ENCODE measurements at regions not wholly inside any gene's neighbourhood (a gene's known extent, or its start where the extent isn't known, plus 50 kb on each side); places are given as distances from the start of the nearest gene placed in this dataset.

GRCh38 chr1:221919341-221919740 is 177.5 kb upstream of the DUSP10 start:
- Mint-ChIP-seq H3K4me3 (no peak overlapping the region), H3K27me3 (no peaks in the 10 kb centered on the region), H3K36me3 (ENCODE audit: low read depth) (no peaks in the 10 kb centered on the region), H3K4me1 (ENCODE audit: low read depth) (no peaks in the 10 kb centered on the region), H3K27ac (no peak overlapping the region), H3K9me3 (no peaks in the 10 kb centered on the region)
- intact Hi-C loops (cut with micrococcal nuclease) = no loop called here

- Mint-ChIP-seq H3K9me3 (no peaks in the 10 kb centered on the region), H3K4me1 (ENCODE audit: low read depth) (no peaks in the 10 kb centered on the region), H3K36me3 (ENCODE audit: low read depth) (no peaks in the 10 kb centered on the region), H3K4me3 (no peak overlapping the region), H3K27me3 (no peaks in the 10 kb centered on the region), H3K27ac (no peak overlapping the region)
- intact Hi-C loops (cut with micrococcal nuclease) = no loop called here
Measured at GRCh38 chr1:221916176-221916575, 174.3 kb upstream of the DUSP10 start.

- intact Hi-C loops (cut with micrococcal nuclease) = no loop called here
- H3K27ac Mint-ChIP-seq = no peak overlapping the region
- H3K4me3 Mint-ChIP-seq = no peak overlapping the region
- no peaks in the 10 kb centered on the region for H3K36me3 Mint-ChIP-seq (ENCODE audit: low read depth)
- H3K9me3 Mint-ChIP-seq = no peaks in the 10 kb centered on the region
- no peaks in the 10 kb centered on the region for H3K27me3 Mint-ChIP-seq
- no peaks in the 10 kb centered on the region for H3K4me1 Mint-ChIP-seq (ENCODE audit: low read depth)
Measured at GRCh38 chr1:221915764-221916163, 173.9 kb upstream of the DUSP10 start.

DNA sequence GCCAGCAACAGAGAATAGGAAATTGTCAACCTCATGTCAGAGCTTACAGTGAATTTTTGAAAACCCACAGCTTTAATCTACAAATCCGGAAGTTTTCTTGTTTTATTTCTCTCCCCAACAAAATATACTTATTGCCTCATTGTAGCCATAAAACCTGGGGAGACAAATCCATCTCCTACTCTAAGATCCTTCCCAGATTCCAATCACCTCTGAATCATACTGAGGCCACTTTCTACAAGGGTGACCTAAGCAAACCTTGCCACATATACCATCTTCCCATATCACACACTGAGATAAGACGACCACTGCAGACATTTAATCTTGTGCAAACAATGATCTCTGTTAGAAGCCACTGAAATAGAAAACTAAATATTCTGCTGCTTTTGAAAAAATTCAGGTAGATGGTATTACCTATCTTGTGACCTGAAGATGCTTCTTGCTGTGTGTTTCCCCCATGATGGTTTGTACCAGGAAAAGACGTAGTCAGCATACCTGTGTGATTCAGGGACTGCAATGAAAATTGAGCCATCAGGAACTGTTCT is 171.5 kb upstream of the DUSP10 start:
- H3K4me1 Mint-ChIP-seq (ENCODE audit: low read depth) = no peaks in the 10 kb centered on the region
- H3K27me3 Mint-ChIP-seq = no peaks in the 10 kb centered on the region
- no peaks in the 10 kb centered on the region for H3K9me3 Mint-ChIP-seq
- no peak overlapping the region for H3K27ac Mint-ChIP-seq
- no peaks in the 10 kb centered on the region for H3K36me3 Mint-ChIP-seq (ENCODE audit: low read depth)
- intact Hi-C loops (cut with micrococcal nuclease) = no loop called here
- no peak overlapping the region for H3K4me3 Mint-ChIP-seq

DNA sequence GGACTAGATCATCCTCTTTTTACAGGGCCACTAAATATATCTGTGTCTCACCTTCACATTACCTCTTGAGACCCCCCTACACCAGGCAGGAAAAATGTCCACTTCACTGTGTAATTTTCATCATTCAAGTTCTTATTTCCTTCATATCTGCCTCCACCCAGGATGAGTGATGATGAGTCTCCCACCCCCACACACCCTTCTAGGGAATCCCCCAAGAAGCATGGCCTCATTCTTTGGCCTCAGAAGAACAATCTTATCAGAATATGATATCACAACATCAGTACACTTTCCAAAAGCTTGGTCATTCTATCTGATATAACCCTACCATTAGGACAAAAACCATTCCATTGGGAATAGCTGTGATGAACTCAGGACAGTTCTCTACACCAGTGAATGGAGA is 170.3 kb upstream of the DUSP10 start:
- Mint-ChIP-seq H3K27ac (no peak overlapping the region), H3K27me3 (no peaks in the 10 kb centered on the region), H3K9me3 (no peaks in the 10 kb centered on the region), H3K36me3 (ENCODE audit: low read depth) (no peaks in the 10 kb centered on the region), H3K4me1 (ENCODE audit: low read depth) (no peaks in the 10 kb centered on the region), H3K4me3 (no peak overlapping the region)
- intact Hi-C loops (cut with micrococcal nuclease) = no loop called here

DNA sequence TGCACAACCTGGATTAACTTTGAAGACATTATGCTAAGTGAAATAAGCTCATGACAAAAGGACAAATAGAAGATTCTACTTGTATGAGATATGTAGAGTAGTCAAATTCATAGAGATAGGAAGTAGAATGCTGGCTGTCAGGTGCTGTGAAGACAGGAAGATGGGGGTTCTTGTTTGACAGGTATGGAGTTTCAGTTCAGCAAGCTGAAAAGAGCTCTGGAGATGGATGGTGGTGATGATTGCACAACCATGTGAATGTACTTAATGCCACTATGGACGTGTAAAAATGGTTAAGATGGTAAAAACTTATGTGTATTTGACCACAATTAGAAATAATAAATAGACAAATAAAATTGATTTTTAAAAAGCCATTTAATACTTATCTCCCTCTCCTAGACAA is 169.8 kb upstream of the DUSP10 start:
- H3K9me3 Mint-ChIP-seq = no peaks in the 10 kb centered on the region
- H3K4me3 Mint-ChIP-seq = no peak overlapping the region
- intact Hi-C loops (cut with micrococcal nuclease) = no loop called here
- no peaks in the 10 kb centered on the region for H3K27me3 Mint-ChIP-seq
- no peak overlapping the region for H3K27ac Mint-ChIP-seq
- no peaks in the 10 kb centered on the region for H3K36me3 Mint-ChIP-seq (ENCODE audit: low read depth)
- no peaks in the 10 kb centered on the region for H3K4me1 Mint-ChIP-seq (ENCODE audit: low read depth)

DNA sequence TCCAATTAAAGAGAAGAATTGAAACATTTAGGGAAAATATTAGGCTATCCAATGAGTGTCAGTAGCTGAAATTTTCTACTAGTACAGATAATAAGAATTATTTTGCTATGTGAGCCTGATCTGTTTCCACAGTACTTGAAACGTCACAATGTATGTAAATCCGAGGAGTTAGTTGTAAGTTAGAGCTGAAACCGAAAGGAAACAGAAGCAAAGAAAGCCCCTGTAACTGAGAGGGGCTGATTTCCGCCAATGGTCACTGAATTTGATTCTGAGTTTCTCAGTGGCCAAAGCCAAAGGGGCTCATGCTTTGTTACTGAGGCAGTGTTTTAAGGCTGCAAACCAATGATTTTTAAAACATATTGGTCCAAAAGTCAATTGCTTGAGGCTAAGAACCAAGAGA is 168.3 kb upstream of the DUSP10 start:
- no peaks in the 10 kb centered on the region for H3K36me3 Mint-ChIP-seq (ENCODE audit: low read depth)
- intact Hi-C loops (cut with micrococcal nuclease) = no loop called here
- H3K9me3 Mint-ChIP-seq = no peaks in the 10 kb centered on the region
- no peaks in the 10 kb centered on the region for H3K27me3 Mint-ChIP-seq
- no peaks in the 10 kb centered on the region for H3K4me1 Mint-ChIP-seq (ENCODE audit: low read depth)
- no peak overlapping the region for H3K4me3 Mint-ChIP-seq
- H3K27ac Mint-ChIP-seq = no peak overlapping the region

DNA sequence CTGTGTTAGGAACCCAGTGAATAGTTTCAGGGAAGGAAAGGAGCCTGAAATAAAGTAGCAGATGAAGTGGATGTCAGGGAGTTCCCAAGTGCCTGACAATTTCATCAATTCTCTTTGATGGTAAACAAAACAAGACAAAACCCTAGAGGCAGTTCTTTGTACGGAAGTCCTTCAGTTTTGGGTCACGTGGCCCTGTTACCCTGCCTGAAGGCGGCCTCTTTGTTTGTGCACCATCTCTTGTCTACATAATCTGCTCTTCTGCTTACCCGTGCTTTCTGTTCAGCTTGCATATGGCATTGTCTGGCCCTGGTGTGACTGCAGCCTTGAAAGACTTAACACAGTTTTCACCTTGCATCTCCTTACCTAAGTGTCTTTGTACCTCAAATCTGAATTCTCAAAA is 166.7 kb upstream of the DUSP10 start:
- no peaks in the 10 kb centered on the region for H3K9me3 Mint-ChIP-seq
- no peaks in the 10 kb centered on the region for H3K36me3 Mint-ChIP-seq (ENCODE audit: low read depth)
- no peak overlapping the region for H3K27ac Mint-ChIP-seq
- no peak overlapping the region for H3K4me3 Mint-ChIP-seq
- H3K27me3 Mint-ChIP-seq = no peaks in the 10 kb centered on the region
- H3K4me1 Mint-ChIP-seq (ENCODE audit: low read depth) = no peaks in the 10 kb centered on the region
- intact Hi-C loops (cut with micrococcal nuclease) = no loop called here

DNA sequence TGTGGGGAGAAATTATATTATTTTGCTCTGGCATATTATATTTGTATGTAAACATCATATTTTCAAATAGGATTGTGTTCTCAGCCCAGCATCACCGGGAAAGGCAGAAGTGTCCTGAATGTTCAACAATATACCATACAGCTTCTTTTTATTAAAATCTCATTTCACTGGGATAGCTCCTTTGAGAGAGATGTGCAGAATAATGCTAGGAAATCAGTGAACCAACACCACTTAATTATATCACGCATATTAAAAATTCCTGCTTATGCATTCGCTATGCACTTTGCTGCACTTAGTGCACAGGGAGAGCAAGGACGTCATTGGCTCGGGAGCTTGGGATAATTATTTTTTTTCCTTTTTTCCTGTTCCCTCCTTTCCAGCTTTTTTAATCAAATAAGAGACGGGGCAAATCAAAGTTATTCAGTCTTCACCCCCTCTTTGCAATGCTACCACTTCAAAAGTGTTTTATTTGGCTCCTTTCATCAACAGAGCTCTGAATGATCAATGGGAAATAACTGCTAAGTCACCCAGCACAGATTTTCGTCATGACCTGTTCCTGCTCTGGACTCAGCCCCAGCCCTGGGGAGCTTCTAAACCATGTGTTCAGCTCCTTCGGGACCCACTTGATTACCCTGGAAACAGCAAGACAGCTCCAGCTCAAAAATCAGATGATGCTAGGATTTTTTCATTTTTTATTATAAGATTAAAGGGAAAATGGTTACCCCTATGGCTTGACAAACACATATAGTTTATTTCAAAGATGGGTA is 165.5 kb upstream of the DUSP10 start:
- H3K36me3 Mint-ChIP-seq (ENCODE audit: low read depth) = no peaks in the 10 kb centered on the region
- H3K9me3 Mint-ChIP-seq = no peaks in the 10 kb centered on the region
- no peak overlapping the region for H3K27ac Mint-ChIP-seq
- no peaks in the 10 kb centered on the region for H3K27me3 Mint-ChIP-seq
- H3K4me1 Mint-ChIP-seq (ENCODE audit: low read depth) = no peaks in the 10 kb centered on the region
- H3K4me3 Mint-ChIP-seq = no peak overlapping the region
- intact Hi-C loops (cut with micrococcal nuclease) = no loop called here

DNA sequence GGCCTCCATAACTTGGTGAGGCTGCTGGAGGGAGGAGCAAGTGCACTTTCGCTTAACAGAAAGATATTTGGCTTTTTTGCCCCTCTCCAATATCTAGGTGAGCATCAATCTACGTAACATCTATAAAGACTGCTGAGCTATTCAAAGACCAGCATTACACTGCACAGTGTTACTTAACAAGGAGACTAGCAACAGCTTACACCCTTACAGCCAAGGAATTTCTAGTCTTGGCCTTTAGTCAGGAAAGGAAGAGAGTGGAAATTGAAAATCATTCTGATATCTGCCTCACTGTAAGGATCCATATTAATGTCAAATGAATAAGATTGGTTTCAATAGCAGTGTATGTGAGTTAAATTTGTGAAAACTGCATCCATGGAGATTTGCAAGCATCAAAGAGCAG is 163.9 kb upstream of the DUSP10 start:
- Mint-ChIP-seq H3K9me3 (no peaks in the 10 kb centered on the region), H3K4me1 (ENCODE audit: low read depth) (no peaks in the 10 kb centered on the region)
- intact Hi-C loops (cut with micrococcal nuclease) = no loop called here

GRCh38 chr1:221904319-221904718 is 162.4 kb upstream of the DUSP10 start:
- H3K27ac Mint-ChIP-seq = no peak overlapping the region
- no peaks in the 10 kb centered on the region for H3K4me1 Mint-ChIP-seq (ENCODE audit: low read depth)
- H3K9me3 Mint-ChIP-seq = no peaks in the 10 kb centered on the region
- H3K27me3 Mint-ChIP-seq = no peaks in the 10 kb centered on the region
- H3K4me3 Mint-ChIP-seq = no peak overlapping the region
- intact Hi-C loops (cut with micrococcal nuclease) = no loop called here
- H3K36me3 Mint-ChIP-seq (ENCODE audit: low read depth) = no peaks in the 10 kb centered on the region

More for the DNA sequence above, 163.9 kb upstream of the DUSP10 start:
- no peak overlapping the region for H3K27ac Mint-ChIP-seq
- no peak overlapping the region for H3K4me3 Mint-ChIP-seq
- no peaks in the 10 kb centered on the region for H3K27me3 Mint-ChIP-seq
- H3K36me3 Mint-ChIP-seq (ENCODE audit: low read depth) = no peaks in the 10 kb centered on the region

DNA sequence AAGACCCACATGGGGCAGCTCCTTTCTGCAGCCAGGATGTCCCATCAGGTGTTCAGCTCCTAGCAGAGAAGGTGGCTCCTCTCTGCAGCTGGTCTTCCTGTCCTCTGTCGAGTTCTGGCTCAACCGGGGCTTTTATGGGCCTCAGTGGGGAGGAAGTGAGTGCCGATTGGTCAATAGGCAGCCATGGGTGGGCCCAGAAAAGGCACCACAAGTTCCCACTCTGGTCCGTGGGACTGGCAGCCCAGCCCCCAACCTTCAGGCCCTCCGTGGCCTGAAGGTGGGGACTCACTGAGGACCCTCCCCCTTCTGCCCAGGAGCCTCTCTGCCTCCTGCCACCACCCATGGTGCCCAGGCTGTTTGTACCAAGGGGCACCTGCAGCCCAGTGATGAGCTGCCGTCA is 161.7 kb upstream of the DUSP10 start:
- Mint-ChIP-seq H3K9me3 (no peaks in the 10 kb centered on the region), H3K27ac (no peak overlapping the region), H3K4me1 (ENCODE audit: low read depth) (no peaks in the 10 kb centered on the region), H3K27me3 (no peaks in the 10 kb centered on the region), H3K4me3 (no peak overlapping the region), H3K36me3 (ENCODE audit: low read depth) (no peaks in the 10 kb centered on the region)
- intact Hi-C loops (cut with micrococcal nuclease) = no loop called here

DNA sequence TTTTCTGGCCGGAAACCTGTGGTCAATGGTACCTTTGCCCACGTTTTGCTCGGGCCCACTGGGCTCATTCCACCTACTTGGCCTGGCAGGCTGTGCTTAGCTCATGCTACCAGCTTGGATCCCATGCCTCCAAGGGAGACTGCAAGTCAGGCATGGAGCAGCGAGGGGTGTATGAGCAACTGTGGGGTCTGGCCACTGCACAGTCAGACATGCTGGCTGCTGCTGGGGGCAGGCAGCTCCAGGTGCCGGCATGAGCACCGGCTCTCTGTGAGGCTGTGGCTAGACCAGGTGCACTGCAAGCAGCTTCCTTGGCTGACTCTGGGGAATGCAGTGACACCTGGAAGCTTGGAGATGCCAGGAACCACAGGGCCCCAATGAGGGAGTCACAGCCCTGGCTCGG is 161.1 kb upstream of the DUSP10 start:
- no peak overlapping the region for H3K4me3 Mint-ChIP-seq
- no peaks in the 10 kb centered on the region for H3K4me1 Mint-ChIP-seq (ENCODE audit: low read depth)
- H3K9me3 Mint-ChIP-seq = no peaks in the 10 kb centered on the region
- no peaks in the 10 kb centered on the region for H3K36me3 Mint-ChIP-seq (ENCODE audit: low read depth)
- no peak overlapping the region for H3K27ac Mint-ChIP-seq
- no peaks in the 10 kb centered on the region for H3K27me3 Mint-ChIP-seq
- intact Hi-C loops (cut with micrococcal nuclease) = no loop called here

GRCh38 chr1:221900678-221901077 is 158.8 kb upstream of the DUSP10 start:
- Mint-ChIP-seq H3K36me3 (ENCODE audit: low read depth) (no peaks in the 10 kb centered on the region), H3K9me3 (no peaks in the 10 kb centered on the region), H3K27me3 (no peaks in the 10 kb centered on the region), H3K4me1 (ENCODE audit: low read depth) (no peaks in the 10 kb centered on the region), H3K27ac (no peak overlapping the region), H3K4me3 (no peak overlapping the region)
- intact Hi-C loops (cut with micrococcal nuclease) = no loop called here

DNA sequence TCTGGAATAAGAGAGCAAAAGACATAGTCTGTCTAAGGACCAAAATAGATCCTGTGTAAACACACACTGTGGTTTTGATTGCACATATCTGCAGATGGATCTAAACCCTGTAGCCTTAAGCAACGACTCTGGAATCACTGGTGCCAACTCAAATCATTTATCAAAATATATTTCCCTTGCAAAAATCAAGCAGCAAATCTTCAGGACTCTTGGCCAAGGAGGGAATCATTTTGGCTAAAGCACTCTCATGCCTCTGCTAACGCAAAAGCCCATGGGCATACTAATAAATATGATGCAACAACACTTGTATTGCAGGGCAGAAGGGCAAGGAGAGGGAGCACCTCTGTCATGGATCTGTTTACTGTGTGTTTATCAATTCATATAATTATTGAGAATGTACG is 155.4 kb upstream of the DUSP10 start:
- intact Hi-C loops (cut with micrococcal nuclease) = no loop called here
- H3K36me3 Mint-ChIP-seq (ENCODE audit: low read depth) = no peaks in the 10 kb centered on the region
- no peak overlapping the region for H3K27ac Mint-ChIP-seq
- no peak overlapping the region for H3K4me3 Mint-ChIP-seq
- no peaks in the 10 kb centered on the region for H3K9me3 Mint-ChIP-seq
- H3K27me3 Mint-ChIP-seq = no peaks in the 10 kb centered on the region
- no peaks in the 10 kb centered on the region for H3K4me1 Mint-ChIP-seq (ENCODE audit: low read depth)

All from dendritic cell treated with granulocyte-macrophage colony-stimulating factor and Interleukin-4, amounts not matched to agents 40 ng/mL and 50 ng/mL, for 4 days (primary cell).